GM10847 (cell line): ENCODE measurements at regions not wholly inside any gene's neighbourhood (a gene's known extent, or its start where the extent isn't known, plus 50 kb on each side); places are given as distances from the start of the nearest gene placed in this dataset.

Experiments
- POLR2A ChIP-seq: IDR thresholded peaks from 2 replicates; pipeline ENCODE4 v1.6.1; 2011; ENCODE audit not compliant: insufficient read length; ENCODE audit errors: extremely low read depth

DNA sequence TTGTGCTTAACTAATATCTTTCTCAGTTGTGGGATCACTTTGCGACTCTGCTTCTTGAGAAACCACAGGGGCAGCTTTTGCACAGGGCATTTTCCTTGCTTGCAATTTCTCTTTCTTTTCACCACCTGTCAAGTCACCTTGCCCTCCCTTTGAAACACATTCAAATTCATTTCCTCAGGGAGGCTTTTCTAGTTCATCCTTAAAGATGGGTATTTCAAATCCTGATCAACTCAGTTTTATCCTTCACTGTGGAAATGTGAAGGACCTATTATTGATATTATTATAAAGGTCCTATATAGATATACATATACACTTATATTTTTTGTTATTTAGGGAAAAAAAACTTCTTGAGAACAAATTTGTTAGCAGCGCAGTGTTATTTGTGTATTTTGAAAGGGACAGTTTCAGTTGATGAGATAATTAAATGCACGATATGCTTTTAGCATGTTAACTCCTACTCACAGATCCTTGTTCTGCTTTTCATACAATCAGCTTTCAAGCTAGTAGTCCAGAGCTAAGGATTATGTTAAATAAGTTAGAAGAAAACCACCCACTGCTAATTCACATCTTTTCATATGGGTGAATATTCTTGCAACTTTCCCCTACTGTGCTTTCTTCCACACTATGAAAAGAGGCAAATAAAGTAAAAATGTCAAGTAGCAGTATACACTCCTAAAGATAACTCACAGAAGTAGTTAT lies 501.4 kb upstream of the RGS6 start:
- no peak for TF ChIP-seq POLR2A

DNA sequence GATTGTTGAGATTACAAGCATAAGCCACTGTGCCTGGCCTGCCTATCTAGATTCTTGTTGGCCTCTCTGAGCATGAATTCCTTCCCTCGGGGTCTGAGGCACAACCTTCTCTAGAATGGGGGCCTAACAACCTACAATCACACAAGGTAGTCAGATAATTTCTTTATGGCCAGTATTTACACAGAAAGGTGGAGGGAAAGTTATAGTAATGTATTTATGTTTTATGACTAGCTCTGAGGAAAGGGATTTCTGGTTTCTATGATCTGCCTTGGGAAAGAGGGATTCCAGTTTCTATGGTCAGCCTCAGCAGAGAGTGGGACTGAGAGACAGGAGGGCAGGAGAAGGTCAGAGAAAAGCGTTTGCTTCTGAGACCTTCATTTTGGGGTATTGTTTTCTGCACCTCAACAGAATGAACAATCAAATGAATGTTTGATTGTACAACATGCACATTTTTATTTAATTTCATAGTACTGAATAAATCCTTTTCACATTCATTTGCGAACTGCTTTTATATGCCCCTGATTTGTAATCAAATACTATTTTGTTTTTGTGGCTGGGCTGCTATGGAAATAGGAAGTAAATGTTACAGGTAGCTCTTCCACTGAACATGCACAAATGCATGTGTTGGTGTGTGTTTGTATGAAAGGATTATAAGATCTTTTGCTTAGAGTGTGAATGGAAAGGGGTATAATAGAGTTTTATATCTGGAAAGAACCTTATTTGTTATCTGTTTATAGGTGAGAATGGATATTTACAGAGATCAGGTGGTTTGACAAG lies 499.7 kb upstream of the RGS6 start:
- no peak for TF ChIP-seq POLR2A

DNA sequence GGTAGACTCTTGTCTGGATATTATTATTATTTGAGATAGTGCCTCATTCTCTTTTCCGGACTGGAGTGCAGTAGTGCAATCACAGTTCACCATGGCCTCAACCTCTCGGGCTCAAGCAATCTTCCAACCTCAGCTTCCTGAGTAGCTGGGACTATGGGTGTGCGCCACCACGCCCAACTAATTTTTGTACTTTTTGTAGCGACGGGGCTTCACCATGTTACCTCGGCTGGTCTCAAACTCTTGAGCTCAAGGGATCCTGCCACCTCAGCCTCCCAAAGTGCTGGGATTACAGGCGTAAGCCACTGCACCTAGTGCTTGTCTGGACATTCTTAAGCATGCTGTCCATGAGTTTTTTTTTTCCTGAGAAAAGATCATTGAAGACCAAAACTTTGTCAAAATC lies 498.9 kb upstream of the RGS6 start:
- TF ChIP-seq POLR2A, result no peak

DNA sequence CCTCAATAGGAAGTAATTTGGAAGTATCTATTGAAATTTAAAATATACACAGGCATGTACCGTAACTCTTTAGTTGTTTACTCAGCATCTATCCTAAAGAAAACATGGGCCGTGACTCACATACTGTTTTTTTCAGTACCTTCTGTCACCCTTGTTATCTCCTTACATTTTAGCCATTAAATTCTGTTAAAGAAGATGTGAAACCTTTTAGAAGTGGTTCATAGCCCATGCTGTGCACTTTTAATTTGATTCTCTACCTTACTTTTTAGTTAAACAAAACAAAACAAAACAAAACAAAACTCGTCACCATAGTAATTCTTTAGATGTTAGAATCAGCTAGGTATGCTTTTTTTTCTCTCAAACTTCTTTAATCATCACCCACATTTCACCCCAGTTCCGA lies 494.4 kb upstream of the RGS6 start:
- no peak for TF ChIP-seq POLR2A

DNA sequence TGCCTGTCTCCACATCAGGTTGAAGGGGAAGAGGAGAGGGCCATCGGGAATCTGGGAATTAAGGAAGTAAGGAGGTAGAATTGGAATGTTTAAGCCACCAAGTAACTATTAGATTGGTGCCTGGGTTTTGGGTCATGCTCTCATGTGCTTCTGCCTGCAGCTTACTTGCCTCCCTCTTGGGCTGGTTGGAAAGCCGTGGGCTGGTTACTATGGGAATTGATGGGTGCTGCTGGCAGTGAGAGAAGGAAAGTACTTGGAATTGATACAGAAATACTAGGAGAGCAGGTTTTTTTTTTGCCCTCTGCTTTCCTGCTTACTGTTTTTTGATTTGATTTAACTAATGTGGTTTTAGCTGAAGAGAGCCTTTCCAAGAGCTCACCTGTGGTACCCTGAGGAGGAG lies 493.5 kb upstream of the RGS6 start:
- TF ChIP-seq POLR2A, result no peak

DNA sequence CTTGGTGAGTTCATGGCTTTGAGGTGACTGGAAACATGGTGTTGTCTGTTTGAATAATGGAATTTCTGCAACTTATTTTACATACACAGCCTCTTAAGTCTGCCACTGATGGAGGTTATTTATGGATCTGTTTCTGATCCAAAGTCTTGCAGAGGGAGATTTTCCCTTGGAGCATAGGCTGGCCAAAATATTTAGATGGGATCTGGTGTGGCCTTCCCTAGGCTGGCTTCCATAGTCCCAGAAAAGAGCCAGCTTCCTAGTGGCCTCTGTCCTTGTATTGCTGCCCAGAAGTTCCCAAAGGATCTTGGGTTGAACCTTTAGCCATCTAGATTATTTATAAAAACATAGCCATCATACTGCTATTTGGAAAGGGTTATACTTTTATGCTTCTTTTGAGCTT lies 491.1 kb upstream of the RGS6 start:
- no peak for TF ChIP-seq POLR2A

DNA sequence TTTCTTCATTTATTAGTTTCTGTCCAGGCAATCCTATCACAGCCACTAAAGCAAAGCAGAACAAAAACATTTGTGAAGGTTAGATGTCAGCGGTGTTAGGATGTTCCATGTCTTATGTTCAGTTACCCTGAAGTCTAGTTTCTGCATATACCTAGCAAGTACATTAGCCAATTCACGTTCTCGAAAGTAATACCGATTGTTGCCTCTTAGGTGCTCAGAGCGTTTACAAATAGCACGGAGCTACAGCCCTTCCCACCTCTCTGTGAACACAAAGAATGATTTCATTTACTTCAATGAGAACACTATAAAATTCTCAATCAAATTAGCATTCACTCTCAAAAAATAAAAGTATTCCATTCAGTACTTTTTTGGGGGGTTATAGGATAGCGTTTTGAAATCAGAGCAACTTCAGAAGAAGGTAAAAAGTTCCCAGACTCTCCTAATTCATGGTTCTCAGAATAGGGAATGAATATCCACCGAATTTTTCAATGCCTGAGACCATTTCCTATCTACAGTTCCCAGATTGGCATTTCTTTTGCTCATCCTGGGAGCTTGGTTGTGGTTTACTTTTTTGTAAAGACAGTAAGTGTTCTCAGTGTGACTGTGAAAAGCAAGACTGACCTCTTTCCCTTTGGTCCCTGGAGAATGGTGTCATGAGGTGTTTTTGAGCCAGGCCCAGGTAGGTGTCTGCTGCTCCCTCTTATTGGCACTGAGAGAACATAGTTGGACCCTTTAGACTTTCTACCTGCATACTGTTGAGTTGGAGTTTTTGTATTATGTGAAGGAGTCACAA lies 488.0 kb upstream of the RGS6 start:
- no peak for TF ChIP-seq POLR2A

DNA sequence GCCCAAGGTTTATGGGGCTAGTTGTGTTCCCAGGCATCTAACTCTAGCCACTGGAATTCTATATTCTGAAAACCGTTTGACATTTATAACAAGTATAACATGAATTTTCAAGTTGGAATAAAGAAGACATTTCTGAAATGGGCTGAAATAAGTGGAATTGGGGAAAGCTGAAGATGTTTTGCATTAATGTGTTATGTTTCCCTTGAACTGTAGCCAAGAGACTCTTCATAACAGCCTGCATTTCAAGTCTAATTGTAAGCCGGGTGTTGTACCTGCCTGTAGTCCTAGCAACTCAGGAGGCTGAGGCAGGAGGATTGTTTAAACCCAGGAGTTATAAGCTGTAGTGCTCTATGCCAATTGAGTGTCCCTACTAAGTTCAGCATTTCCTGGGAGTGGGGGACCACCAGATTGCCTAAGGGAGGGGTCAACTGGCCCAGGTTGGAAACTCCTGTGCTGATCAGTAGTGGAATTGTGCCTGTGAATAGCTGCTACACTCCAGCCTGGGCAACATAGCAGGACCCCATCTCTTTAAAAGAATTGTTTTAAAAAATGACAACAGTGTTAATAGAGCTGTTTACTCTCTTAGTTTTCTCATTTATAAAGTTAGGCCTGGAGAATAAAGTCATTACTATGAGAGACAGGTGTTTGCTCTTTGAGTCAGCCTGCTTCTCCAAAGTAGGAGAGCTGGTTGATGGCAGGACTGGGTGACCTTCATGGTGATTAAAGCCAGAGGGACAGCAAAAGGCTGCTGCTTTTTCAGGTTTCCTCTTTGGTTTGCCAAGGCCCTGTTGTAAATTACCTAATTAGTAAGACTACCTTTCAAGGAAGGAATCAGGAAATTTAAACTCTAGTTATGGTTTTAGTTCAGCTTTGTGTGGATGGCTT lies 483.6 kb upstream of the RGS6 start:
- TF ChIP-seq POLR2A, result no peak

DNA sequence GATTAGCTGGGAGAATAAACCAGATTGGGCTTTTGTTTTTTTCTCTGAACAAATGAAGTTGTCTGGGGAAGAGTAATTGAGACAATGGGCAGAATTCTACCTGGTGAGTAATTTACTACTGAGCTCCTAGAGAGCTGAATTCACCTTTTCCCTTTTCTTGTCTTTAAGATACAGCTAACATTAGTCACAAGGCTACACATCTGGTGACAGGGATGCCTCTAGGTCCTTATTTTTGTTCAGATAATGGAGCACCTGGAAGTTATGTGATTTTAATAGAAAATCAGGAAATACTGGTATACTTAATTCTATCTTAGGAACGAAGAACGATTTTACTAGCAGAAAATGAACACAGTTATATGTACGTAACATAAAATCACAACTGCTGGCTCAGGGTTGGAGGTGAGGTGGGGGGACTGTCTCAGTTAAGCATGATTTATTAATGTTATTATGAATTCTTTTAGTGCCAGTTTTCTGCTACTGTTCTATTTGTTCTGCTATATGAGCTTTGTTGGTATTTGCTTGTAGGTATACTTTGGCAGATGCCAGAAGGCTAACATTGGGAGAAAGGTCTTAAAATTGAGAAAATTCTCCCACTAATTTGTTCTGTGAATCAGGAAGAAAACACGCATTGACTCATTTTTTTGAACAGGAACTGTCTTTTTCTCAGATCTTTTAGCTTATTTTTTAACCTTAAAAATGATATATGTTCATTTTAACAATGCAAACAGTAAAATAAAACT lies 482.7 kb upstream of the RGS6 start:
- TF ChIP-seq POLR2A, result no peak

DNA sequence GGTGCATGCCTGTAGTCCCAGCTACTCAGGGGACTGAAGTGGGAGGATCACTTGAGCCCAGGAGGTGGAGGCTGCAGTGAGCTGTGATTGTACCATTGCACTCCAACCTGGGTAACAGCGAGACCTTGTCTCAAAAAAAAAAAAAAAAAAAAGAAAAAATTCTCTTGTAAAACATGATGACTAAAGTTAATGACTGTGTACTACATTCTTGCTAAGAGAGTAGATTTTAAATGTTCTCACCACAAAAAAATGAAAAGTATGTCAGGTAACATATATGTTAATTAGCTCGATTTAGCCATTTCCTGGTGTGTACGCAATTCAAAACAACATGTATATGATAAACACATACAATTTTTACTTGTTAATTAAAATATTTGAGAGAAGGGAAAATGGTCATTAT lies 480.7 kb upstream of the RGS6 start:
- no peak for TF ChIP-seq POLR2A

DNA sequence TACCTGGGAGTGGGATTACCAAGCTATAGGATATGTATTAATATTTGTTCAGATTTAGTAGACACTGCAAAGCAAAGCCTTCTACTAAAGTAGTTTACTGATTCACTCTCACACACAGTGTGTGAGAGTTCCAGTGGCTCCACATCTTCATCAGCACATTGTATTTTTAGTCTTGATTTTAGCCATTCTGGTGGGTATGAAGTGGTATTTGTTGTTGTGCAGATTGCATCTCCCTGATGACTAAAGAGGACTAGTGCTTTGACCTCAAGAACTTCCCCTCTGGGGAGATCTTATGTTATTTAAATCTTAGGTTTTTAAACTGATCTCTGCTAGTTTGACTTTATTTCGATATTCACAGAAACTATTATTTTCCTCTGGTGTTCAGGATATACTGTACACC lies 479.7 kb upstream of the RGS6 start:
- no peak for TF ChIP-seq POLR2A

DNA sequence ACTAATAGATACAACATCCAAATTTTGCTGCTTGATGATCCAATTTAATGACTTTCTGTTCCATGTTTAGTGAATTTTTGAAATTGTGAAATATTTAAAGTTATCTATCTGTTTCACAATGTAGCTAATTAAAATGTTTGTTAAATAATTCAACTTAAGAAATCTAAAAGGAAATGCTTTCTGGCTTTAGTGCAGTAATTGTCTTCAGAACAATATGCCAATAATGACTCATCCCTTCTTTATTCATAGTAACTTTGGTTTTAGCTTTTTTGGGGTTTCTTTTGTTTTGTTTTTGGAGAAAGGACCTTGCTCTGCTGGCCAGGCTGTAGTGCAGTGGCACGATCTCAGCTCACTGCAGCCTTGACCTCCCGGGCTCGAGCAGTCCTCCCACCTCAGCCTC lies 479.2 kb upstream of the RGS6 start:
- TF ChIP-seq POLR2A, result no peak

DNA sequence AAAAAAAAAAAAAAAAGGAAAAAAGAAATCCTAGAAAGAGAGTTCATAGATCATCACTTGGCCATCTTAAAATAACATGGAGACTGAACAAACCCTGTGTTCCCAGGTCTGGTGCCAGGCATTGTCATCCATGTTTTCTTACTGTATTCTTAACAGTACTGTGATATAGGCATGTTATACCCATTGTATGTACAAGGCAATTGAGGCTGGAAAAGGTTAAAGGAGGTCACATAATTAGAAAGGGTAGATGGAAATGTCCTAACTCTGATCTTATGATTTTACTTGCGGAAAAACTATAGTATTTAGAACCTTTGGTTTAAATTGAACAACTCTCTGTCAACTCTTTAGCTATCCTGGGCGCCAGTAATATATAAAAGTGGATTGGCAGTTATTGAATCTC lies 478.2 kb upstream of the RGS6 start:
- no peak for TF ChIP-seq POLR2A
